ENCODE measurements at regions not wholly inside any gene's neighbourhood (a gene's known extent, or its start where the extent isn't known, plus 50 kb on each side); places are given as distances from the start of the nearest gene placed in this dataset.

DNA sequence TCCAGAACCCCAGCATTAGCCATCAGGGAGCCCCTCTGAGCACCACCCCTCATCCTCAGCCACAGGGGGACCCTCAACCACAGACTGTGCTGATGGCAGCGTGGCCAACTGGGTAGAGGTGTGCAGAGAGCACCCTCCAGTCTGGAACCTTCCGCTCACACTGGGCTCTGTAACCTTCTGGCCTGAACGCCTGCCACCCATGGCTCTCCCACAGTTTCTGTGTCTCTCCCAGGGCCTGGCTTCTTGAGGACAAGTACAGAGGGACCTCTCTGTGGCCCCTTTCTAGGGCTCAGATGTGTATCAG, 503.0 kb upstream of the MGMT start:
- no peak for TF ChIP-seq CTCF (IDR thresholded peaks at IDR 0.05)
- TF ChIP-seq POLR2A (IDR thresholded peaks at IDR 0.05), result no peak

Measured in lower leg skin (tissue), 3 donors.